WERI-Rb-1 (cell line): ENCODE measurements at regions not wholly inside any gene's neighbourhood (a gene's known extent, or its start where the extent isn't known, plus 50 kb on each side); places are given as distances from the start of the nearest gene placed in this dataset.

Experiments used
- DNase-seq: peaks from one replicate; pipeline ENCODE4 v3.0.0-alpha.2; 2020
- H3K27ac ChIP-seq: fragments of 250-450 bp; sonication (Bioruptor Pico); 2 replicates; pipeline ENCODE4 v1.5.1; 2020; ENCODE audit warnings: mild to moderate bottlenecking, moderate library complexity
- H3K27me3 ChIP-seq: fragments of 250-450 bp; sonication (Bioruptor Pico); 2 replicates; pipeline ENCODE4 v1.5.1; 2021; ENCODE audit warnings: mild to moderate bottlenecking, low read depth, moderate library complexity; ENCODE audit not compliant: insufficient read depth, severe bottlenecking
- H3K36me3 ChIP-seq: fragments of 250-450 bp; sonication (Bioruptor Pico); 2 replicates; pipeline ENCODE4 v1.5.1; 2020; ENCODE audit warnings: mild to moderate bottlenecking, moderate library complexity
- H3K4me3 ChIP-seq: 2 replicates; pipeline ENCODE4 v1.5.1; 2011; ENCODE audit warnings: low read depth, mild to moderate bottlenecking, control low read depth, low read length
- H3K9me3 ChIP-seq: fragments of 250-450 bp; sonication (Bioruptor Pico); 2 replicates; pipeline ENCODE4 v1.5.1; 2021; ENCODE audit warnings: mild to moderate bottlenecking, moderate library complexity; ENCODE audit not compliant: severe bottlenecking
- CTCF ChIP-seq: IDR thresholded peaks from 2 replicates; pipeline ENCODE4 v1.5.1; 2011; ENCODE audit warnings: low read depth, mild to moderate bottlenecking, control low read depth, inconsistent platforms, low read length

GRCh38 chr6:154583546-154584188 lies 73.2 kb upstream of the CNKSR3 start:
- DNase-seq: no peak
- no peak for TF ChIP-seq CTCF
- no peaks in the 10 kb centered on the region for H3K27me3 ChIP-seq

GRCh38 chr6:154590756-154591155 lies 80.3 kb upstream of the CNKSR3 start:
- TF ChIP-seq CTCF: no peak
- Histone ChIP-seq H3K27me3 (no peaks in the 10 kb centered on the region), H3K27ac (no peak overlapping the region), H3K4me3 (no peak overlapping the region), H3K9me3 (no peaks in the 10 kb centered on the region), H3K36me3 (no peaks in the 10 kb centered on the region)
- no peak for DNase-seq

More at GRCh38 chr6:154583546-154584188, 73.2 kb upstream of the CNKSR3 start:
- Histone ChIP-seq H3K4me3 (no peak overlapping the region), H3K9me3 (no peaks in the 10 kb centered on the region), H3K36me3 (no peaks in the 10 kb centered on the region), H3K27ac (no peak overlapping the region)

- H3K4me3 ChIP-seq: no peak overlapping the region
Observed at GRCh38 chr6:154591234-154591633, 80.7 kb upstream of the CNKSR3 start.

GRCh38 chr6:154592199-154592860 lies 81.8 kb upstream of the CNKSR3 start:
- no peak for DNase-seq
- Histone ChIP-seq H3K27me3 (no peaks in the 10 kb centered on the region), H3K4me3 (no peak overlapping the region), H3K9me3 (no peaks in the 10 kb centered on the region), H3K36me3 (no peaks in the 10 kb centered on the region), H3K27ac (no peak overlapping the region)
- TF ChIP-seq CTCF: no peak

More at GRCh38 chr6:154591234-154591633, 80.7 kb upstream of the CNKSR3 start:
- no peaks in the 10 kb centered on the region for H3K9me3 ChIP-seq
- H3K27me3 ChIP-seq: no peaks in the 10 kb centered on the region
- TF ChIP-seq CTCF: no peak
- no peaks in the 10 kb centered on the region for H3K36me3 ChIP-seq
- H3K27ac ChIP-seq: no peak overlapping the region
- DNase-seq: no peak

GRCh38 chr6:154593122-154593521 lies 82.6 kb upstream of the CNKSR3 start:
- Histone ChIP-seq H3K27ac (no peak overlapping the region), H3K27me3 (no peaks in the 10 kb centered on the region), H3K36me3 (no peaks in the 10 kb centered on the region), H3K4me3 (no peak overlapping the region), H3K9me3 (no peaks in the 10 kb centered on the region)
- no peak for TF ChIP-seq CTCF
- DNase-seq: peak; percentile 40
